H1 (cell line): ENCODE measurements at regions not wholly inside any gene's neighbourhood (a gene's known extent, or its start where the extent isn't known, plus 50 kb on each side); places are given as distances from the start of the nearest gene placed in this dataset.

Experiments
- CTCF ChIA-PET: fragments of 300-600 bp; sonication (Branson Sonifier 250); formaldehyde crosslinking; loops from one replicate; lab custom pipeline; 2021; ENCODE audit not compliant: partially characterized antibody; lab: Charles Lee
- POLR2A ChIA-PET: fragments of 300-600 bp; sonication (Branson Sonifier 250); formaldehyde crosslinking; loops from one replicate; lab custom pipeline; 2021; ENCODE audit warnings: inconsistent platforms; ENCODE audit not compliant: partially characterized antibody; lab: Charles Lee
- DNase-seq, 2 experiments: peaks; one replicate each; pipeline versions ENCODE4 v3.0.0 to v3.0.0-alpha.2; 2010 to 2022; ENCODE audit warnings: low spot score in 2 of 2, low read depth in 1 of 2, mixed read lengths in 1 of 2
- FAIRE-seq: peaks from 2 replicates; lab custom pipeline; 2011; peaks lifted over from hg19 to GRCh38; lab: Jason Lieb, UNC
- H2AFZ ChIP-seq: 2 replicates; pipeline ENCODE4 v1.8.1; 2012; ENCODE audit warnings: low read length, inconsistent platforms
- H2AK5ac ChIP-seq: 2 replicates; pipeline ENCODE4 v1.6.1; 2013; ENCODE audit warnings: low read depth, low read length
- H2BK120ac ChIP-seq: replicated peaks from 2 replicates; pipeline ENCODE3; 2013; ENCODE audit warnings: low read depth, low read length, inconsistent platforms
- H2BK12ac ChIP-seq: 2 replicates; pipeline ENCODE4 v1.6.1; 2013; ENCODE audit warnings: low read depth, low read length
- H2BK15ac ChIP-seq: 2 replicates; pipeline ENCODE4 v1.6.1; 2013; ENCODE audit warnings: low read length
- H2BK20ac ChIP-seq: 2 replicates; pipeline ENCODE4 v1.6.1; 2013; ENCODE audit warnings: low read length
- H2BK5ac ChIP-seq: 2 replicates; pipeline ENCODE4 v1.6.1; 2013; ENCODE audit warnings: low read depth, low read length
- H3K14ac ChIP-seq: 2 replicates; pipeline ENCODE4 v1.6.1; 2013; ENCODE audit warnings: inconsistent platforms; ENCODE audit not compliant: insufficient read length
- H3K18ac ChIP-seq: 2 replicates; pipeline ENCODE4 v1.6.1; 2013; ENCODE audit warnings: low read length; ENCODE audit errors: extremely low read depth
- H3K23ac ChIP-seq: 2 replicates; pipeline ENCODE4 v1.6.1; 2013; ENCODE audit warnings: inconsistent platforms; ENCODE audit not compliant: insufficient read length
- H3K23me2 ChIP-seq: 2 replicates; pipeline ENCODE4 v1.6.1; 2013; ENCODE audit warnings: low read depth, low read length
- H3K27ac ChIP-seq: 2 replicates; pipeline ENCODE4 v1.6.1; 2011; ENCODE audit warnings: low read depth, low read length, inconsistent platforms
- H3K27me3 ChIP-seq, 4 experiments: replicated peaks in 1 of 4; 1 replicate in 1 of 4; 2 replicates in 3 of 4; pipeline versions ENCODE4 v1.6.1 to v1.8.1; 2011 to 2013; ENCODE audit warnings: low read length in 3 of 4, mild to moderate bottlenecking in 3 of 4, inconsistent platforms in 2 of 4, mixed read lengths in 2 of 4, moderate library complexity in 1 of 4; ENCODE audit not compliant: control insufficient read depth in 3 of 4, insufficient read depth in 3 of 4; ENCODE audit errors: extremely low read depth in 1 of 4
- H3K36me3 ChIP-seq, 4 experiments: 2 replicates each; pipeline versions ENCODE4 v1.6.1 to v1.8.1; 2011 to 2013; ENCODE audit warnings: mild to moderate bottlenecking in 4 of 4, low read length in 3 of 4, moderate library complexity in 2 of 4, control low read depth in 1 of 4, inconsistent platforms in 1 of 4; ENCODE audit not compliant: insufficient read depth in 4 of 4, control insufficient read depth in 2 of 4
- H3K4ac ChIP-seq: replicated peaks from 2 replicates; pipeline ENCODE3; 2013; ENCODE audit warnings: low read length, low read depth, mixed read lengths, inconsistent platforms; ENCODE audit not compliant: insufficient read length
- H3K4me1 ChIP-seq, 4 experiments: replicated peaks in 1 of 4; 1 replicate in 1 of 4; 2 replicates in 3 of 4; pipeline versions ENCODE4 v1.6.1 to v1.8.1; 2011 to 2013; ENCODE audit warnings: low read length in 3 of 4, inconsistent platforms in 2 of 4, mixed read lengths in 1 of 4; ENCODE audit not compliant: insufficient read depth in 4 of 4, control insufficient read depth in 3 of 4
- H3K4me2 ChIP-seq, 2 experiments: 2 replicates each; pipeline versions ENCODE4 v1.6.1 to v1.8.1; 2011 to 2013; ENCODE audit warnings: low read depth in 2 of 2, low read length in 2 of 2, control low read depth in 1 of 2, inconsistent platforms in 1 of 2, mild to moderate bottlenecking in 1 of 2; ENCODE audit not compliant: insufficient read depth in 1 of 2
- H3K4me3 ChIP-seq, 4 experiments: fragments of 200-600, 300-600 bp in 1 of 4; sonication (generic), shearing (Covaris generic), sonication (Bioruptor Twin) in 1 of 4; 2 replicates each; pipeline versions ENCODE4 v1.5.1 to v1.8.1; 2011 to 2016; ENCODE audit warnings: low read length in 4 of 4, low read depth in 3 of 4, control low read depth in 2 of 4, inconsistent platforms in 2 of 4, mild to moderate bottlenecking in 2 of 4, mixed read lengths in 1 of 4, moderate library complexity in 1 of 4; ENCODE audit not compliant: insufficient read depth in 2 of 4; ENCODE audit errors: extremely low read depth in 1 of 4
- H3K56ac ChIP-seq: replicated peaks from 2 replicates; pipeline ENCODE3; 2013; ENCODE audit warnings: low read depth, mild to moderate bottlenecking, mixed read lengths, low read length, inconsistent platforms; ENCODE audit not compliant: insufficient read length
- H3K79me1 ChIP-seq: 2 replicates; pipeline ENCODE4 v1.6.1; 2013; ENCODE audit warnings: low read depth, low read length, control low read depth
- H3K79me2 ChIP-seq, 2 experiments: 2 replicates each; pipeline versions ENCODE4 v1.6.1 to v1.8.1; 2012 to 2013; ENCODE audit warnings: low read length in 2 of 2, mild to moderate bottlenecking in 2 of 2, inconsistent platforms in 1 of 2; ENCODE audit not compliant: insufficient read depth in 2 of 2, control insufficient read depth in 1 of 2
- H3K9ac ChIP-seq, 4 experiments: replicated peaks in 1 of 4; 1 replicate in 1 of 4; 2 replicates in 3 of 4; pipeline versions ENCODE4 v1.6.1 to v1.8.1; 2011 to 2013; ENCODE audit warnings: low read depth in 3 of 4, low read length in 3 of 4, control low read depth in 2 of 4, mild to moderate bottlenecking in 2 of 4, moderate library complexity in 2 of 4, inconsistent platforms in 1 of 4; ENCODE audit errors: extremely low read depth in 1 of 4
- H3K9me3 ChIP-seq, 2 experiments: 2 replicates each; pipeline versions ENCODE4 v1.6.1 to v1.8.1; 2012 to 2013; ENCODE audit warnings: mild to moderate bottlenecking in 2 of 2, moderate library complexity in 2 of 2, control low read depth in 1 of 2, inconsistent platforms in 1 of 2, low read depth in 1 of 2, low read length in 1 of 2, mixed read lengths in 1 of 2; ENCODE audit not compliant: insufficient read depth in 2 of 2
- H4K20me1 ChIP-seq, 2 experiments: replicated peaks in 1 of 2; 2 replicates each; pipeline versions ENCODE3 to v1.8.1; 2011 to 2013; ENCODE audit warnings: inconsistent platforms in 2 of 2, low read length in 2 of 2, mild to moderate bottlenecking in 1 of 2; ENCODE audit not compliant: insufficient read depth in 2 of 2, control insufficient read depth in 1 of 2
- H4K5ac ChIP-seq: 2 replicates; pipeline ENCODE4 v1.6.1; 2013; ENCODE audit warnings: low read length, low read depth, mixed read lengths, inconsistent platforms; ENCODE audit not compliant: insufficient read length
- H4K8ac ChIP-seq: 2 replicates; pipeline ENCODE4 v1.8.0; 2013; ENCODE audit warnings: mild to moderate bottlenecking, moderate library complexity, low read length, inconsistent platforms; ENCODE audit not compliant: insufficient read depth; ENCODE audit errors: extremely low read depth
- H4K91ac ChIP-seq: replicated peaks from 2 replicates; pipeline ENCODE3; 2013; ENCODE audit warnings: low read length, mixed read lengths, inconsistent platforms; ENCODE audit not compliant: insufficient read length
- ASH2L ChIP-seq: fragments of 200-600, 300-600 bp; sonication (generic); IDR thresholded peaks from one replicate; pipeline ENCODE4 v1.7.1; 2017; ENCODE audit warnings: low read length
- BCL11A ChIP-seq, 2 experiments: IDR thresholded peaks; one replicate each; pipeline ENCODE4 v1.6.1; 2011; ENCODE audit warnings: low read depth in 2 of 2, low read length in 2 of 2, mild to moderate bottlenecking in 2 of 2
- GTF2F1 ChIP-seq: IDR thresholded peaks from 2 replicates; pipeline ENCODE4 v1.6.1; 2012; ENCODE audit warnings: low read depth, low read length, improper control_type of control experiment, borderline replicate concordance
- HDAC2 ChIP-seq, 2 experiments: fragments of 300-600 bp in 1 of 2; sonication (generic) in 1 of 2; IDR thresholded peaks; 2 replicates each; pipeline ENCODE4 v1.6.1; 2011 to 2012; ENCODE audit warnings: low read depth in 2 of 2, low read length in 2 of 2, mild to moderate bottlenecking in 2 of 2, moderate library complexity in 2 of 2, borderline replicate concordance in 1 of 2, inconsistent platforms in 1 of 2
- JUN ChIP-seq: IDR thresholded peaks from 2 replicates; pipeline ENCODE4 v1.6.1; 2011; ENCODE audit warnings: low read depth, mild to moderate bottlenecking, improper control_type of control experiment, low read length
- MAFK ChIP-seq: IDR thresholded peaks from 2 replicates; pipeline ENCODE4 v1.6.1; 2012; ENCODE audit warnings: low read depth, mild to moderate bottlenecking, improper control_type of control experiment, low read length
- MAX ChIP-seq: IDR thresholded peaks from 2 replicates; pipeline ENCODE4 v1.6.1; 2012; ENCODE audit warnings: inconsistent platforms
- PHF8 ChIP-seq: fragments of 200-600 bp; sonication (generic); conservative IDR thresholded peaks from 2 replicates; pipeline ENCODE4 v1.7.1; 2012; ENCODE audit warnings: low read depth, mild to moderate bottlenecking, inconsistent platforms, low read length, moderate library complexity
- POLR2AphosphoS5 ChIP-seq: IDR thresholded peaks from 2 replicates; pipeline ENCODE4 v1.6.1; 2011; ENCODE audit warnings: low read depth, low read length
- RAD21 ChIP-seq, 2 experiments: IDR thresholded peaks in 1 of 2; conservative IDR thresholded peaks in 1 of 2; 2 replicates each; pipeline ENCODE4 v1.6.1; 2011; ENCODE audit warnings: low read depth in 2 of 2, low read length in 2 of 2, improper control_type of control experiment in 1 of 2, inconsistent platforms in 1 of 2, mild to moderate bottlenecking in 1 of 2, moderate library complexity in 1 of 2
- SIN3A ChIP-seq, 2 experiments: IDR thresholded peaks in 1 of 2; conservative IDR thresholded peaks in 1 of 2; 2 replicates each; pipeline ENCODE4 v1.6.1; 2011 to 2012; ENCODE audit warnings: low read length in 2 of 2, improper control_type of control experiment in 1 of 2, low read depth in 1 of 2, mild to moderate bottlenecking in 1 of 2
- SIX5 ChIP-seq: IDR thresholded peaks from 2 replicates; pipeline ENCODE4 v1.6.1; 2011; ENCODE audit warnings: mild to moderate bottlenecking, low read depth, low read length
- SP1 ChIP-seq: IDR thresholded peaks from 2 replicates; pipeline ENCODE4 v1.6.1; 2011; ENCODE audit warnings: low read depth, low read length
- ZNF274 ChIP-seq: IDR thresholded peaks from 2 replicates; pipeline ENCODE4 v1.7.0; 2012; ENCODE audit warnings: low read length, borderline replicate concordance; ENCODE audit errors: extremely low read depth
- WGBS, 2 experiments: shearing (Covaris generic) in 1 of 2; methylation state at CpG; one replicate each; pipeline versions ENCODE4 v1.1.6 to v1.1.7; 2013 to 2015; ENCODE audit warnings: low lambda C conversion rate in 2 of 2, mixed read lengths in 2 of 2, inconsistent platforms in 1 of 2, low coverage in 1 of 2, missing lambda C conversion rate in 1 of 2; ENCODE audit not compliant: insufficient replicate concordance in 2 of 2, insufficient coverage in 1 of 2, insufficient read length in 1 of 2; ENCODE audit errors: extremely low coverage in 1 of 2, missing lambda C conversion rate in 1 of 2; 5-methylcytosine and 5-hydroxymethylcytosine counted together

GRCh38 chr18:70456376-70456775 lies 167.5 kb downstream of the SOCS6 start:
- POLR2A ChIA-PET, result interaction anchor here (0.6 kb wide), 1 partner anchor 250 kb away, joined by 3 read pairs; no protein-coding TSS in a partner anchor
- no peak for TF ChIP-seq BCL11A (IDR thresholded peaks at IDR 0.05; ENCODE audit: low read depth in 2 of 2, low read length in 2 of 2)
- no peak for TF ChIP-seq MAX
- no peak for TF ChIP-seq SIX5
- no peak for TF ChIP-seq PHF8
- no peak for TF ChIP-seq JUN
- no peak for TF ChIP-seq ASH2L
- no peak for TF ChIP-seq ZNF274
- no peak for TF ChIP-seq SIN3A (conservative IDR thresholded peaks at IDR 0.05 in 1 of 2, IDR thresholded peaks at IDR 0.05 in 1 of 2; ENCODE audit: low read depth in 1 of 2, low read length in 2 of 2)
- TF ChIP-seq GTF2F1, result no peak
- no peak for TF ChIP-seq MAFK
- TF ChIP-seq RAD21 (IDR thresholded peaks at IDR 0.05 in 1 of 2, conservative IDR thresholded peaks at IDR 0.05 in 1 of 2; ENCODE audit: low read depth in 2 of 2, low read length in 2 of 2), result no peak
- TF ChIP-seq SP1, result no peak
- TF ChIP-seq POLR2AphosphoS5, result no peak
- no peak for TF ChIP-seq HDAC2 (IDR thresholded peaks at IDR 0.05; ENCODE audit: borderline replicate concordance in 1 of 2, low read depth in 2 of 2, low read length in 2 of 2)

More at GRCh38 chr18:70456376-70456775, 167.5 kb downstream of the SOCS6 start:
- Histone ChIP-seq H3K4ac (no peak overlapping the region), H3K23me2 (no peaks in the 10 kb centered on the region), H3K56ac (no peak overlapping the region), H4K91ac (no peak overlapping the region), H2BK20ac (no peak overlapping the region), H3K4me1 (peaks cover 0 to 7% (median 0%) of the 10 kb centered on the region in 4 experiments; a peak in 2 of 7 replicates), H3K79me1 (no peaks in the 10 kb centered on the region), H3K14ac (no peak overlapping the region), H3K27ac (no peak overlapping the region), H2BK120ac (no peak overlapping the region), H2BK5ac (no peak overlapping the region), H3K79me2 (no peaks in the 10 kb centered on the region), H4K8ac (no peak overlapping the region), H4K5ac (no peak overlapping the region), H3K4me2 (no peak overlapping the region), H2AFZ (no peak overlapping the region), H3K9ac (no peak overlapping the region), H3K18ac (no peak overlapping the region), H2BK12ac (no peak overlapping the region), H3K9me3 (no peaks in the 10 kb centered on the region), H2BK15ac (no peak overlapping the region), H3K27me3 (no peaks in the 10 kb centered on the region), H2AK5ac (no peak overlapping the region), H3K4me3 (no peak overlapping the region), H3K23ac (no peak overlapping the region), H4K20me1 (no peaks in the 10 kb centered on the region), H3K36me3 (no peaks in the 10 kb centered on the region)
- CTCF ChIA-PET, result interaction anchor here (1.0 to 7.8 kb wide), 5 partner anchors 22 to 818 kb away, joined by 3 to 84 read pairs (median 6); no protein-coding TSS in a partner anchor
- FAIRE-seq (no peak), DNase-seq (no peak)
- 75% methylated on average over 6 of the region's 6 CpGs; no CpG with 5 or more reads in 1 of the 2 experiments for WGBS, 2 experiments
